H1 (cell line): ENCODE measurements at regions not wholly inside any gene's neighbourhood (a gene's known extent, or its start where the extent isn't known, plus 50 kb on each side); places are given as distances from the start of the nearest gene placed in this dataset.

ENCODE experiments used
- BACH1 ChIP-seq: IDR thresholded peaks from 2 replicates; pipeline ENCODE4 v1.6.1; 2012; ENCODE audit warnings: low read length, improper control_type of control experiment
- CHD7 ChIP-seq: fragments of 300-600 bp; sonication (generic); IDR thresholded peaks from 2 replicates; pipeline ENCODE4 v1.7.1; 2012; ENCODE audit warnings: low read length, moderate library complexity, mild to moderate bottlenecking, inconsistent platforms; ENCODE audit not compliant: insufficient replicate concordance
- NANOG ChIP-seq: IDR thresholded peaks from 2 replicates; pipeline ENCODE4 v1.6.1; 2011; ENCODE audit warnings: low read length, low read depth, mild to moderate bottlenecking, inconsistent platforms; ENCODE audit not compliant: insufficient read depth, poor library complexity, severe bottlenecking
- NRF1 ChIP-seq: IDR thresholded peaks from 2 replicates; pipeline ENCODE4 v1.6.1; 2011; ENCODE audit warnings: mild to moderate bottlenecking, low read depth, low read length, improper control_type of control experiment
- PHF8 ChIP-seq: fragments of 200-600 bp; sonication (generic); conservative IDR thresholded peaks from 2 replicates; pipeline ENCODE4 v1.7.1; 2012; ENCODE audit warnings: low read depth, mild to moderate bottlenecking, inconsistent platforms, low read length, moderate library complexity

GRCh38 chr13:87779426-87779825 lies 108.3 kb downstream of the SLITRK5 start (continued):
- no peak for TF ChIP-seq CHD7
- TF ChIP-seq BACH1 = no peak
- no peak for TF ChIP-seq PHF8
- TF ChIP-seq NRF1 = no peak
- TF ChIP-seq NANOG = no peak
